ENCODE measurements at regions not wholly inside any gene's neighbourhood (a gene's known extent, or its start where the extent isn't known, plus 50 kb on each side); places are given as distances from the start of the nearest gene placed in this dataset.

DNA sequence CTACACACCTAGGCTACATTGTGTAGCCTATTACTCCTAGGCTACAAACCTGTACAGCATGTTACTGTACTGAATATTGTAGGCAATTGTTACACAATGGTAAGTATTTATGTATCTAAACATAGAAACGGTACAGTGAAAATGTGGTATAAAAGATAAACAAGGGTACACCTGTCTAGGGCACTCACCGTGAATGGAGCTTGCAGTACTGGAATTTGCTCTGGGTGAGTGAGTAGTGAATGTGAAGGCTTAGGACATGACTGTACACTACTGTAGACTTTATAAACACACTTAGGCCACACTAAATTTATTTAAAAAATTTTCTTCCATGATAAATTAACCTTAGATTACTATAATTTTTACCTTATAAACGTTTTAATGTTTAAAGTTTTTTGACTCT, 171.7 kb upstream of the NCAM1 start:
- no peak for TF ChIP-seq CTCF (IDR thresholded peaks at IDR 0.05)
- no CpG with 5 or more reads among the region's 3 CpGs for WGBS (ENCODE audit: insufficient coverage)
- H3K27ac Mint-ChIP-seq = no peak overlapping the region
- H3K4me1 ChIP-seq (ENCODE audit: control insufficient read depth in 1 of 2, insufficient read depth in 2 of 2, low read length in 2 of 2) = no peaks in the 10 kb centered on the region
- H2AFZ ChIP-seq (ENCODE audit: insufficient read depth, low read depth, low read length, poor library complexity, severe bottlenecking) = no peak overlapping the region
- no peak overlapping the region for H3K9ac ChIP-seq (ENCODE audit: insufficient read depth, low read length, poor library complexity, severe bottlenecking)
- H3K36me3 ChIP-seq (replicated peaks in 1 of 2; ENCODE audit: control insufficient read depth in 1 of 2, insufficient read depth in 2 of 2, low read length in 2 of 2) = no peaks in the 10 kb centered on the region
- no peaks in the 10 kb centered on the region for H4K20me1 ChIP-seq (ENCODE audit: insufficient read depth, low read length)
- H3K27me3 Mint-ChIP-seq (ENCODE audit: low read depth in 3 of 3) = peaks cover 1 to 4% (median 2%) of the 10 kb centered on the region in 3 donors
- H3K79me2 ChIP-seq (ENCODE audit: insufficient read depth, low read length) = no peaks in the 10 kb centered on the region
- no peaks in the 10 kb centered on the region for H3K36me3 Mint-ChIP-seq
- H3K4me1 Mint-ChIP-seq = no peaks in the 10 kb centered on the region
- H3K4me2 ChIP-seq (replicated peaks; ENCODE audit: extremely low read depth, low read length, poor library complexity, severe bottlenecking) = no peak overlapping the region
- DNase-seq = no peak
- intact Hi-C loops (cut with micrococcal nuclease) = no loop called here
- H3K9me3 ChIP-seq (replicated peaks in 1 of 2; ENCODE audit: control insufficient read depth in 1 of 2, insufficient read depth in 1 of 2, low read length in 2 of 2) = no peaks in the 10 kb centered on the region
- H3K9me3 Mint-ChIP-seq = peaks cover 0 to 2% (median 0%) of the 10 kb centered on the region in 7 donors
- H3K4me3 Mint-ChIP-seq = no peak overlapping the region
- no peak overlapping the region for H3K4me3 ChIP-seq (replicated peaks in 1 of 3; ENCODE audit: low read depth in 2 of 3, low read length in 3 of 3)
- peaks cover 0 to 2% of the 10 kb centered on the region in 2 donors for H3K27me3 ChIP-seq (ENCODE audit: control insufficient read depth in 2 of 2, insufficient read depth in 2 of 2, low read length in 2 of 2)
- no peak overlapping the region for H3K27ac ChIP-seq (ENCODE audit: low read depth in 1 of 2, low read length in 2 of 2)

- Mint-ChIP-seq H3K36me3 (no peaks in the 10 kb centered on the region), H3K27ac (no peak overlapping the region), H3K4me3 (no peak overlapping the region), H3K4me1 (no peaks in the 10 kb centered on the region), H3K9me3 (no peaks in the 10 kb centered on the region), H3K27me3 (ENCODE audit: low read depth in 3 of 3) (peaks cover 1 to 4% (median 2%) of the 10 kb centered on the region in 3 donors)
- Histone ChIP-seq H3K79me2 (ENCODE audit: insufficient read depth, low read length) (no peaks in the 10 kb centered on the region), H3K9me3 (replicated peaks in 1 of 2; ENCODE audit: control insufficient read depth in 1 of 2, insufficient read depth in 1 of 2, low read length in 2 of 2) (no peaks in the 10 kb centered on the region), H3K4me3 (replicated peaks in 1 of 3; ENCODE audit: low read depth in 2 of 3, low read length in 3 of 3) (no peak overlapping the region), H3K9ac (ENCODE audit: insufficient read depth, low read length, poor library complexity, severe bottlenecking) (no peak overlapping the region), H3K4me1 (ENCODE audit: control insufficient read depth in 1 of 2, insufficient read depth in 2 of 2, low read length in 2 of 2) (no peaks in the 10 kb centered on the region), H3K36me3 (replicated peaks in 1 of 2; ENCODE audit: control insufficient read depth in 1 of 2, insufficient read depth in 2 of 2, low read length in 2 of 2) (no peaks in the 10 kb centered on the region), H4K20me1 (ENCODE audit: insufficient read depth, low read length) (no peaks in the 10 kb centered on the region), H3K27me3 (ENCODE audit: control insufficient read depth in 2 of 2, insufficient read depth in 2 of 2, low read length in 2 of 2) (peaks cover 0 to 2% of the 10 kb centered on the region in 2 donors), H2AFZ (ENCODE audit: insufficient read depth, low read depth, low read length, poor library complexity, severe bottlenecking) (no peak overlapping the region), H3K27ac (ENCODE audit: low read depth in 1 of 2, low read length in 2 of 2) (no peak overlapping the region), H3K4me2 (replicated peaks; ENCODE audit: extremely low read depth, low read length, poor library complexity, severe bottlenecking) (no peak overlapping the region)
- intact Hi-C loops (cut with micrococcal nuclease) = loop anchor here in 1 of 2 donors (10.0 kb wide), 1 partner anchor 495 kb away; no protein-coding TSS in a partner anchor
- no CpG with 5 or more reads among the region's 3 CpGs for WGBS (ENCODE audit: insufficient coverage)
- no peak for DNase-seq
- TF ChIP-seq CTCF (IDR thresholded peaks at IDR 0.05) = no peak
These were observed 170.9 kb upstream of the NCAM1 start for GRCh38 chr11:112790286-112790685.
